ENCODE measurements at regions not wholly inside any gene's neighbourhood (a gene's known extent, or its start where the extent isn't known, plus 50 kb on each side); places are given as distances from the start of the nearest gene placed in this dataset.

- Histone ChIP-seq H3K27me3 (no peaks in the 10 kb centered on the region), H3K4me3 (no peak overlapping the region), H3K36me3 (no peaks in the 10 kb centered on the region), H3K9me3 (no peaks in the 10 kb centered on the region), H3K4me1 (no peaks in the 10 kb centered on the region), H3K27ac (no peak overlapping the region)
- no peak for DNase-seq (ENCODE audit: extremely low spot score in 2 of 2)
- intact Hi-C loops (cut with DNase I): no loop called here
- TF ChIP-seq CTCF (IDR thresholded peaks at IDR 0.05) (no peak), POLR2A (IDR thresholded peaks at IDR 0.05) (no peak), POLR2AphosphoS5 (IDR thresholded peaks at IDR 0.05; ENCODE audit: insufficient read depth in 1 of 2, low read depth in 1 of 2) (no peak)
These were observed 506.5 kb downstream of the MN1 start for GRCh38 chr22:27295040-27295439.

GRCh38 chr22:27295605-27296004 lies 506.0 kb downstream of the MN1 start:
- intact Hi-C loops (cut with DNase I): no loop called here
- Histone ChIP-seq H3K27me3 (no peaks in the 10 kb centered on the region), H3K27ac (no peak overlapping the region), H3K4me3 (no peak overlapping the region), H3K36me3 (no peaks in the 10 kb centered on the region), H3K9me3 (no peaks in the 10 kb centered on the region), H3K4me1 (no peaks in the 10 kb centered on the region)
- DNase-seq (ENCODE audit: extremely low spot score in 2 of 2): no peak
- TF ChIP-seq CTCF (IDR thresholded peaks at IDR 0.05): no peak
- TF ChIP-seq POLR2A (IDR thresholded peaks at IDR 0.05): no peak
- no peak for TF ChIP-seq POLR2AphosphoS5 (IDR thresholded peaks at IDR 0.05; ENCODE audit: insufficient read depth in 1 of 2, low read depth in 1 of 2)

- H3K27ac ChIP-seq: no peak overlapping the region
- H3K4me1 ChIP-seq: no peaks in the 10 kb centered on the region
- H3K9me3 ChIP-seq: no peaks in the 10 kb centered on the region
- no peaks in the 10 kb centered on the region for H3K27me3 ChIP-seq
- intact Hi-C loops (cut with DNase I): no loop called here
- no peak for TF ChIP-seq CTCF (IDR thresholded peaks at IDR 0.05)
- TF ChIP-seq POLR2A (IDR thresholded peaks at IDR 0.05): no peak
- TF ChIP-seq POLR2AphosphoS5 (IDR thresholded peaks at IDR 0.05; ENCODE audit: insufficient read depth in 1 of 2, low read depth in 1 of 2): no peak
- H3K36me3 ChIP-seq: no peaks in the 10 kb centered on the region
- no peak for DNase-seq (ENCODE audit: extremely low spot score in 2 of 2)
- no peak overlapping the region for H3K4me3 ChIP-seq
These were observed 505.4 kb downstream of the MN1 start for GRCh38 chr22:27296091-27296675.

- Histone ChIP-seq H3K36me3 (no peaks in the 10 kb centered on the region), H3K9me3 (no peaks in the 10 kb centered on the region), H3K4me3 (no peak overlapping the region), H3K27ac (no peak overlapping the region), H3K4me1 (no peaks in the 10 kb centered on the region), H3K27me3 (no peaks in the 10 kb centered on the region)
- TF ChIP-seq POLR2A (IDR thresholded peaks at IDR 0.05) (no peak), POLR2AphosphoS5 (IDR thresholded peaks at IDR 0.05; ENCODE audit: insufficient read depth in 1 of 2, low read depth in 1 of 2) (no peak), CTCF (IDR thresholded peaks at IDR 0.05) (no peak)
- no peak for DNase-seq (ENCODE audit: extremely low spot score in 2 of 2)
- intact Hi-C loops (cut with DNase I): no loop called here
These were observed 504.4 kb downstream of the MN1 start for GRCh38 chr22:27297125-27297524.

- Histone ChIP-seq H3K36me3 (no peaks in the 10 kb centered on the region), H3K9me3 (no peaks in the 10 kb centered on the region), H3K4me1 (no peaks in the 10 kb centered on the region), H3K27me3 (no peaks in the 10 kb centered on the region), H3K4me3 (no peak overlapping the region), H3K27ac (no peak overlapping the region)
- intact Hi-C loops (cut with DNase I): no loop called here
- DNase-seq (ENCODE audit: extremely low spot score in 2 of 2): no peak
- TF ChIP-seq POLR2AphosphoS5 (IDR thresholded peaks at IDR 0.05; ENCODE audit: insufficient read depth in 1 of 2, low read depth in 1 of 2) (no peak), CTCF (IDR thresholded peaks at IDR 0.05) (no peak), POLR2A (IDR thresholded peaks at IDR 0.05) (no peak)
These were observed 503.2 kb downstream of the MN1 start for GRCh38 chr22:27298332-27298731.

All from vagina (tissue), 2 donors.